NCI-H1105 (cell line): ENCODE measurements at regions not wholly inside any gene's neighbourhood (a gene's known extent, or its start where the extent isn't known, plus 50 kb on each side); places are given as distances from the start of the nearest gene placed in this dataset.

ENCODE experiments used
- DNase-seq: peaks from one replicate; lab custom pipeline; 2025; lab: John Stamatoyannopoulos, UW

DNA sequence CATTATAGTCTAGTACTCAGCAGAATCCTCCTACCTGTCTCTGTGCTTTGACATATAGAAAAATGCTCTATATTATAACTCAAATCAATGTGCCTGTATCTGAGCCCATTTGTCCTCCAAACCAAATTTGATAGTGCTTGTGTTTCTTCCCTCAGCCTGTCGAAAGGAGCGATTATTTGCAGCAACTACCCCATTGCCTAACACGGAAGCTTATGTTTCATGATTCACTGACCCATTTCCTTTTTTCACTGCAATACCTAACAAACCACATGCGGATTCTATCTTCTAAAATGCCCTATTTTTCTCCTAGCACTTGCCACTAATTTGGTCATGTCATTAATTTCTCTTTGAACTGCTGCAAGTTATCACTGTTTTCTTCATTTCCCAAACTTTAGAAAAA lies 1220.6 kb upstream of the CADM2 start:
- DNase-seq, result no peak

GRCh38 chr3:83740504-83740903 lies 1218.3 kb upstream of the CADM2 start:
- no peak for DNase-seq

DNA sequence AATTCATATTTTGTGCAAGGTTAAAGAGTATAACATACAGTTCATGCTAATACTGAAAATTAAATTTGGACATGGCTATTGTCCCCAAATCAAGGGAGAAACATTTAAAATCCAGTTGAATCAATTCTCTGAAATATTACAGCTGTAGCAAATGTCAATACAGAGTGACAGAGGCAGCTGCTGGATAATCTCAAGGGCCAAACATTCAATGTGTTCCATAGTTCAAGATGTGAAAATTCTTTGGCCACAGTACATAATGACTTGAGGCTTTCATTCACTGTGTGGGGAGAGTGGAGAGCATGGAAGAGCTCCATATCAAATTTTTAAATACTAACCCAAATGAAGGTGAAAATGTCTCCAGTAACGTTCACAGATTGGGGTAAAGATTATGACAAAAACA lies 1192.8 kb upstream of the CADM2 start:
- DNase-seq, result no peak

DNA sequence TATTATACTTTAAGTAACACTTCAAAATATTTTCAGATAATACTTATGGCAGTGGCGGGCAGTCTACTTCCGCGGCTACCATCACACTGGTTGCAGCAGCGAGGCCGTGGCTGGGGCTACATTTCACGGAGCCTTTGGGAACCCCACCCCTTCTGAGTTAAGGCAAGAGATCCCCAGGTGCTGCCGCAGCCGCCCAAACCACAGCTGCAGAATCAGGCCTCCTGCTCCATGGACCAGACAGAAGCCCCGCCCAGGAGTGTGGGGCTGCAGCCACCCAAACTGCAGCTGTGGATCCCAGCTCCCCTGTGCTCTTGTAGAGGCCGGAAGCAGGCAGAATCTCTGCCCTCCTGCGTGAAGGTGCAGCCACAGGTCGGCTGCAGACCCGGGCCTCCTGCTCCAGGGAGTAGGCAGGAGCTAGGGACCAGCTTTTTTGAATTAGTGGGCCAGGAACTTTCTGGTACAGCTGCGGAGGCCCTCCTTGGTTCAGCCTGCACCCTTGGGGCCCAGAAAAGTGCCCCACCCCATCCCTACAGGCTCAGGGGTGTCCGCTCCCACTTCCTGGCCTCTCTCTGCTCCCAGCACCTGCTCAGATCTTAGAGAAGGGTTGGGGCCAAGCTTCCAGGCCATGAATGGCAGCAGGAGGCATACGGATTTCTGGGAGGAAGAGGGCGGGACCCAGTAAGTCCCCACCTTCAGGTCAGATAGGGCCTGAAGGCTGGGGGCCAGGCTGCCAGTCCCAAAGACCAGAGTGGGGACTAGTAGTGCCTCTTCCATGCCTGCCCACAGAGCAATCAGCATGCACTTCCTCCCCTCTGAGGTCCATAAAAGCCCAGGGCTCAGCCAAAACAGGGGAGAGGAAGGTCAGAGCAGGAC lies 1188.8 kb upstream of the CADM2 start:
- DNase-seq, result no peak

DNA sequence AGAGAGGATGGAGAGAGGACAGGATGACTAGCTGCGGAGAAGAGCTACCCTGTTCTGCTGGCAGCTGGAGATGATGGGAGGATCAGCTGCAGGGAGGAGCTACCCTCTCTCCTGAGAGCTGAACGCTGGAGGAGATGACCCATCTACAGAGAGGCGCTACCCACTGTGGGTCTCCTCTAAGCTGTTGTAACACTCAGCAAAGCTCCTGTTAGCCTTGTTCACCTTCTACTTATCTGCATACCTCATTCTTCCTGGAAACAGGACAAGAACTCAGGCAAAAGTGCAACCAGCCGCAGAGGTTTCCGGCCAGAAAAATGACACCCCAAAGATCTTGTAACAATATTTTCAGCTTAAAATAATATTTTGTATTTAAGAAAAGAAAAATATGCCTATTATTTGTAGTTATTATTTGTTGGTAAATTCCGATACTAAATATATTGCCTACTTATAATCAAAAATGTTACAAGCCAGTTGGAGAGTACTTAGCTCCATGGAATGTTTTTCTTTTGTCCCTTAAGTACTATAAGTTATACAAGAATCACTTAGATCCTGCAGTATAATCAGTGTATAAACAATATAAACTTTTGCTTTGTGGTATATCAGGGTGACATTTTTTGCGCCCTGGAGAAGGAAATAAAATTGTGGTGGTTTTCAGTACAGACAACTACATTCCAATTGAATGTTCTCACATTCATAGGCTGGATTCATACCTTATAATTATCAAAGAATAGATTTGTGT lies 1188.0 kb upstream of the CADM2 start:
- no peak for DNase-seq

GRCh38 chr3:83802801-83803200 lies 1156.0 kb upstream of the CADM2 start:
- DNase-seq, result no peak

GRCh38 chr3:83807511-83807910 lies 1151.3 kb upstream of the CADM2 start:
- DNase-seq, result no peak

- DNase-seq, result no peak
Measured at GRCh38 chr3:83813176-83813575, 1145.6 kb upstream of the CADM2 start.

- DNase-seq, result no peak
Measured at GRCh38 chr3:83816653-83817052, 1142.1 kb upstream of the CADM2 start.

GRCh38 chr3:83821506-83821905 lies 1137.3 kb upstream of the CADM2 start:
- DNase-seq, result no peak

GRCh38 chr3:83823095-83823494 lies 1135.7 kb upstream of the CADM2 start:
- no peak for DNase-seq

DNA sequence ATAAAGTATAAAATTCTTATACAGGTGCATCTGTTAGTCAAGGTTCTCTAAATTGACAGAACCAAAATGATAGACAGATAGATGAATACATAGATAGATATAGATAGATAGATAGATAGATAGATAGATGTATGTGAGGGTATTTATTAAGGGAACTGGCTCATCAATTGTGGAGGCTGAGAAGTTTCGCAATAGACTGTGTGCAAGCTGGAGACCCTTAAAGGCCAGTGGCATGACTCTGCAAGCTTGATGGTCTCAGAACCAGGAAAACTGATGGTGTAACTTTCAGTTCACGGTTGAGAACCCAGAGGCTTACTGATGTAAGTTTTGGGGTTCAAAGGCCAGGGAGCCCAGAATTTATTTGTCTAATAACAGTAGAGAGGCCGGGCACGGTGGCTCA lies 1123.7 kb upstream of the CADM2 start:
- DNase-seq, result no peak

DNA sequence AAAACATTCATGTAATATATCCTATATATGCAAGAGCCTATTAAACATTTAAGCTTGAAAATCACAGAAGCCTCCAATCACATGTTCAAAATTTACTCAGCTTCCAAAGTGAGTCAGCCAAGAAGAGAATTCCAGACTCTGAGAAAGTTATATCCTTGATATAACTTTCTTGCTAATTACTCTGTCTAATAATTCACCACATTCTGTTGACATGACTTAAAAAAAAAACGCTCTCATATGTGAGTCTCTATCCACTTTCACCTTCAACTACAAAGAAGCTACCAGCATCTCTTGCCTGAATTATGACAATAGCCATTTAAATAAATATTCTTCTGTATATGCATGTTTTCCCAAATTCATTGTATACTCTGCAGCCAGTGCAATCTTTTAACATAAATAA lies 1116.3 kb upstream of the CADM2 start:
- DNase-seq, result no peak

DNA sequence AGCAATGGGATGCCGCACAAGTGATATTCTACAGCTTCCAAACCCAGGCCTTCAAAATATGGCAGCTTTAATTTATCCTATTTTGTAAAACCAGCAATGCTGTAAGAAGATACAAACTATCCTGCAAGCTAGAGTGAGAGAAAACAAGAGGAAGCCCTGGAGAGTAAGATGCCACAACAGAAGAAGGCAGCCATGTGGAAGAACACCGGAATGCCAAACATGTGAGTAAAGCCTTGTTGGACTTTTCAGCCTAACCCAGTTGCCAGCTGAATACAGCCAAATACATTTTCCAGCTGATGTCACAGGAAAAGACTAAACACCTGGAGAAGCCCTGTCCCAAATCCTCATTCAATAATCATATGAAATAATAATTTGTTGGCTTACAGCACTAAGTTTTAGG lies 1115.1 kb upstream of the CADM2 start:
- DNase-seq, result no peak

DNA sequence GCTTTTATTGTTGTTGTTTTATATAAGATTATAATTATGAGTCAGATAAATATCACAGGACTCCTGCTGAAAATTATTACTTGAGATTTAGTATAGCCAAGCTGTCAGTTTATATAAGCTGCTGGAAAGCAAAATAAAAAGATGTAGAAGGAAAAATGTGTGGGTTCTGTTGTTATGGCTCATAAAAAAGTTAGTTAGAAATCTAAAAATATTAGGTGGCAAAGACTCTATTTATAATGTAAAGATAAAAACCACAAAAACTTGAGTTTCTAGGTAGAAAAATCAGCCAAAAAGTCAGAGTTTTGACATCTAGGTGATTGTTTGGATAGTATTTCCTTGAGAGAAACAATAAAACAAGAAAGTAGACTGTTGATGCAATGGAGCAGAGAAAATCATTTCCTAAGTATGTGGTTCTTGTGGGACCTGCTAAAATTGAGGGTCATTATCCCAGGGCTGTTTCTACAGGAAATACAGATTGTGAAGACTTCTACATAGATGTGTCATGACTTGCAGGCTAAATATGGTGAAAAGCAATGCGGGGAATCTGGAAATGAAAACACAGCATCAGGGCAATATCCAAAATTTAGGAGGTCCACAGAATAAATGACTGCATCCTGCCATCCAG lies 1109.6 kb upstream of the CADM2 start:
- no peak for DNase-seq

- DNase-seq, result no peak
Measured at GRCh38 chr3:83863380-83863779, 1095.4 kb upstream of the CADM2 start.

- DNase-seq, result no peak
Measured at GRCh38 chr3:83868909-83869567, 1089.8 kb upstream of the CADM2 start.

DNA sequence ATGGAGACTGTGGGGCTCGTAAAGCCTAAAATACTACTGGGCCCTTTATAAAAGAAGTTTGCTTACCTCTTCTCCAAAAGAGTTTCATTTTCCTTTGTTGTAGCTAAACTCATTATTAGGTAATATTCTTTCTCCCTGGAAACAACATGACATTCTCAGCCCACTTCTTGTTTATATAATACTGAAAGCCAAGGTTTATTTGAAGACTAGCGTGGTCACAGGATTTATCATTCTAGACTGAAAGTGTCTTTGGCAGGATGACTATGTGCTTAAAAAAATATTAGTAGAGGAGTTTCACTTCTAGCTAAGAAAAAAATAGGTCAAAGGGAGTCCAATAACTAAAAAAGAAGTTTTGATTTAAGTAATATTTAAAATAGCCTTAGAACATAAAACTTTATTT lies 1085.2 kb upstream of the CADM2 start:
- DNase-seq, result no peak

GRCh38 chr3:83877910-83878309 lies 1080.9 kb upstream of the CADM2 start:
- DNase-seq, result no peak

GRCh38 chr3:83882701-83883100 lies 1076.1 kb upstream of the CADM2 start:
- no peak for DNase-seq

DNA sequence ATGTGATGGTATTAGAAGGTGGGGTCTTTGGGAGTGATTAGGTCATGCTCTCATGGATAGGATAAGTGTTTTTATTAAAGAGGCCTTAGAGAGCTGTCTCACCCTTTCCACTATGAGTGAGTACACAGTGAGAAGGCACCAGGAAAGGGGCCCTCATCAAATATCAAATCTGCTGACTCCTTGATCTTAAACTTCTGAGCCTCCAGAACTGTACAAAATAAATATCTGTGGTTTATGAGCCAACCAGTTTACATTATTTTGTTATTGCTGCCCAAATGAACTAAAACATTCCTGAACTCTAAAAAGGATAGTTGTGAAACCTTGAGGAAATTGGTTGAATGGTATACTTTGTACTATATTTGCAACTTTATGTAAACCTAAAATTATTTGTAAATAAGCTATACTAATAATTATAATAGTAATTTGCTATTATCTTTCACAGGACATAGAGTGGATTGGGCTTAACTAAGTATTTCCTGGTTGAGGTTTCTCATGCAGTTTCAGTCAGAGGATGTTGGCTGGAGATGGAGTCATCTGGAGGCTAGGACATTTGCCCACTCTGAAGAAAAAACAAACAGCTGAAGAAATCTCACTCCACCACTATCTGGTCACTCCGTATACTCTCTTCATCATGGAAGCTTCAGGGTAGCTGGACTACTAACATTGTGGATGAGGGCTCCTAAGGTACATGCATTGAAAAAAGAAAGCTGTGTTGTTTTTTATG lies 1068.6 kb upstream of the CADM2 start:
- no peak for DNase-seq

DNA sequence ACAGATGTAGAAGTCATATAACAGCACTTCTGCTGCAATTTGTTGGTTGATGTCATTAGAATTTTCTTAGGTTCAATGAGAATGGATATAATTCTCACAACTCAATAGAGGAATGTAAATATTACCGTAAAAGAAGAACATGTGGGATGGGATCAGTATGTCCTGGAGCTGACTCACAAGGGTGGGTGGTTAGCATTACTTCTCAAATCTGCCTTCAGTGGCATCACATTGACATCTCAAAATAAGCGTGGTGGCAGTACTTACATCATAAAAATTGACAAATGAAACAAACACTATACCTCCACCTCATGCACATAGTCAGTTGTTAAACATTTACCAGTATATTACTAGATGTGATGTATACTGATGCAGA lies 1068.0 kb upstream of the CADM2 start:
- DNase-seq, result no peak
